NCI-H446 (cell line): ENCODE measurements at regions not wholly inside any gene's neighbourhood (a gene's known extent, or its start where the extent isn't known, plus 50 kb on each side); places are given as distances from the start of the nearest gene placed in this dataset.

Experiments
- DNase-seq, 2 experiments: peaks; one replicate each; lab custom pipeline; 2025; lab: John Stamatoyannopoulos, UW

- no peak for DNase-seq
These were observed 243.4 kb upstream of the KCNG1 start for GRCh38 chr20:51266353-51266752.

- no peak for DNase-seq
These were observed 242.5 kb upstream of the KCNG1 start for GRCh38 chr20:51265361-51265760.

- DNase-seq = no peak
These were observed 239.3 kb upstream of the KCNG1 start for GRCh38 chr20:51262240-51262639.

- no peak for DNase-seq
These were observed 236.5 kb upstream of the KCNG1 start for GRCh38 chr20:51259455-51259854.

GRCh38 chr20:51258582-51259165, 235.8 kb upstream of the KCNG1 start:
- no peak for DNase-seq

- no peak for DNase-seq
These were observed 232.5 kb upstream of the KCNG1 start for GRCh38 chr20:51255417-51255816.

GRCh38 chr20:51253280-51253679, 230.4 kb upstream of the KCNG1 start:
- no peak for DNase-seq

GRCh38 chr20:51249781-51250180, 226.9 kb upstream of the KCNG1 start:
- no peak for DNase-seq

GRCh38 chr20:51249215-51249614, 226.3 kb upstream of the KCNG1 start:
- DNase-seq = no peak

GRCh38 chr20:51244466-51244865, 221.6 kb upstream of the KCNG1 start:
- no peak for DNase-seq

GRCh38 chr20:51238675-51239305, 215.9 kb upstream of the KCNG1 start:
- DNase-seq = no peak

GRCh38 chr20:51237791-51238190, 214.9 kb upstream of the KCNG1 start:
- DNase-seq = no peak

GRCh38 chr20:51237278-51237677, 214.4 kb upstream of the KCNG1 start:
- no peak for DNase-seq

GRCh38 chr20:51236421-51236820, 213.5 kb upstream of the KCNG1 start:
- no peak for DNase-seq

- no peak for DNase-seq
These were observed 210.4 kb upstream of the KCNG1 start for GRCh38 chr20:51233345-51233744.

- DNase-seq = no peak
These were observed 207.8 kb upstream of the KCNG1 start for GRCh38 chr20:51230727-51231126.

- DNase-seq = no peak
These were observed 205.9 kb upstream of the KCNG1 start for GRCh38 chr20:51228763-51229162.

GRCh38 chr20:51227744-51228143, 204.8 kb upstream of the KCNG1 start:
- no peak for DNase-seq

GRCh38 chr20:51223183-51223720, 200.3 kb upstream of the KCNG1 start:
- no peak for DNase-seq

GRCh38 chr20:51221791-51222408, 199.0 kb upstream of the KCNG1 start:
- no peak for DNase-seq

GRCh38 chr20:51221103-51221502, 198.2 kb upstream of the KCNG1 start:
- no peak for DNase-seq

- no peak for DNase-seq
These were observed 197.4 kb upstream of the KCNG1 start for GRCh38 chr20:51220293-51220706.

GRCh38 chr20:51219544-51219943, 196.6 kb upstream of the KCNG1 start:
- DNase-seq = no peak
